GM12891 (cell line): ENCODE measurements at regions not wholly inside any gene's neighbourhood (a gene's known extent, or its start where the extent isn't known, plus 50 kb on each side); places are given as distances from the start of the nearest gene placed in this dataset.

Experiments
- PAX5 ChIP-seq: IDR thresholded peaks from 2 replicates; pipeline ENCODE4 v1.6.1; 2011; ENCODE audit warnings: low read length, moderate library complexity, mild to moderate bottlenecking; ENCODE audit not compliant: insufficient read depth, severe bottlenecking
- POLR2A ChIP-seq: IDR thresholded peaks from 2 replicates; pipeline ENCODE4 v1.6.1; 2011; ENCODE audit warnings: low read depth, low read length, control low read depth
- POLR2AphosphoS5 ChIP-seq: IDR thresholded peaks from 2 replicates; pipeline ENCODE4 v1.6.1; 2011; ENCODE audit warnings: low read depth, low read length, control low read depth
- POU2F2 ChIP-seq: IDR thresholded peaks from 2 replicates; pipeline ENCODE4 v1.6.1; 2011; ENCODE audit warnings: low read depth, mild to moderate bottlenecking, control low read depth, low read length, moderate library complexity
- SPI1 ChIP-seq: IDR thresholded peaks from 2 replicates; pipeline ENCODE4 v1.6.1; 2011; ENCODE audit warnings: low read depth, low read length, control low read depth
- TAF1 ChIP-seq: IDR thresholded peaks from 2 replicates; pipeline ENCODE4 v1.6.1; 2011; ENCODE audit warnings: low read depth, low read length, control low read depth

GRCh38 chr2:78602862-78603261 lies 422.6 kb upstream of the REG3G start:
- TF ChIP-seq POLR2AphosphoS5, result no peak
- no peak for TF ChIP-seq POLR2A
- TF ChIP-seq SPI1, result no peak
- TF ChIP-seq TAF1, result no peak
- TF ChIP-seq PAX5, result no peak
- TF ChIP-seq POU2F2, result no peak
